BJ (cell line): ENCODE measurements at regions not wholly inside any gene's neighbourhood (a gene's known extent, or its start where the extent isn't known, plus 50 kb on each side); places are given as distances from the start of the nearest gene placed in this dataset.

ENCODE experiments used
- CTCF ChIA-PET: fragments of 350-600 bp; formaldehyde crosslinking; extraction: SDS; loops from one replicate; lab custom pipeline; 2021; ENCODE audit warnings: antibody characterized with exemption, inconsistent platforms; lab: Yijun Ruan, JAX
- POLR2A ChIA-PET: fragments of 300-600 bp; sonication (Branson Sonifier 250); formaldehyde crosslinking; extraction: SDS; loops from one replicate; lab custom pipeline; 2021; ENCODE audit warnings: antibody characterized with exemption; lab: Charles Lee
- DNase-seq: peaks from one replicate; pipeline ENCODE4 v3.0.0-alpha.2; 2011; ENCODE audit warnings: low read depth
- H3K27me3 ChIP-seq: 2 replicates; pipeline ENCODE4 v1.6.0; 2011; ENCODE audit warnings: low read length; ENCODE audit not compliant: control insufficient read depth, insufficient read depth
- H3K36me3 ChIP-seq: 2 replicates; pipeline ENCODE4 v1.5.1; 2011; ENCODE audit warnings: low read length; ENCODE audit not compliant: control insufficient read depth, insufficient read depth
- H3K4me3 ChIP-seq: 2 replicates; pipeline ENCODE4 v1.5.1; 2011; ENCODE audit warnings: low read depth, mild to moderate bottlenecking, control low read depth, low read length
- TF ChIP-seq, protein P1 (sequence below): IDR thresholded peaks from 2 replicates; pipeline ENCODE4 v1.5.1; 2011; ENCODE audit warnings: low read depth, mild to moderate bottlenecking, control low read depth, inconsistent platforms, low read length, moderate library complexity; ENCODE audit not compliant: insufficient read depth

- ChIA-PET POLR2A (no interaction called here), CTCF (interaction anchor here (0.7 to 1.5 kb wide), 2 partner anchors 11 to 25 kb away, joined by 3 read pairs; no protein-coding TSS in a partner anchor)
- no peaks in the 10 kb centered on the region for H3K27me3 ChIP-seq
- TF ChIP-seq, protein P1, sequence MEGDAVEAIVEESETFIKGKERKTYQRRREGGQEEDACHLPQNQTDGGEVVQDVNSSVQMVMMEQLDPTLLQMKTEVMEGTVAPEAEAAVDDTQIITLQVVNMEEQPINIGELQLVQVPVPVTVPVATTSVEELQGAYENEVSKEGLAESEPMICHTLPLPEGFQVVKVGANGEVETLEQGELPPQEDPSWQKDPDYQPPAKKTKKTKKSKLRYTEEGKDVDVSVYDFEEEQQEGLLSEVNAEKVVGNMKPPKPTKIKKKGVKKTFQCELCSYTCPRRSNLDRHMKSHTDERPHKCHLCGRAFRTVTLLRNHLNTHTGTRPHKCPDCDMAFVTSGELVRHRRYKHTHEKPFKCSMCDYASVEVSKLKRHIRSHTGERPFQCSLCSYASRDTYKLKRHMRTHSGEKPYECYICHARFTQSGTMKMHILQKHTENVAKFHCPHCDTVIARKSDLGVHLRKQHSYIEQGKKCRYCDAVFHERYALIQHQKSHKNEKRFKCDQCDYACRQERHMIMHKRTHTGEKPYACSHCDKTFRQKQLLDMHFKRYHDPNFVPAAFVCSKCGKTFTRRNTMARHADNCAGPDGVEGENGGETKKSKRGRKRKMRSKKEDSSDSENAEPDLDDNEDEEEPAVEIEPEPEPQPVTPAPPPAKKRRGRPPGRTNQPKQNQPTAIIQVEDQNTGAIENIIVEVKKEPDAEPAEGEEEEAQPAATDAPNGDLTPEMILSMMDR, result no peak
- DNase-seq, result no peak
- no peak overlapping the region for H3K4me3 ChIP-seq
- no peaks in the 10 kb centered on the region for H3K36me3 ChIP-seq
Observed at GRCh38 chr7:25664593-25664992, 436.3 kb upstream of the NPVF start.

DNA sequence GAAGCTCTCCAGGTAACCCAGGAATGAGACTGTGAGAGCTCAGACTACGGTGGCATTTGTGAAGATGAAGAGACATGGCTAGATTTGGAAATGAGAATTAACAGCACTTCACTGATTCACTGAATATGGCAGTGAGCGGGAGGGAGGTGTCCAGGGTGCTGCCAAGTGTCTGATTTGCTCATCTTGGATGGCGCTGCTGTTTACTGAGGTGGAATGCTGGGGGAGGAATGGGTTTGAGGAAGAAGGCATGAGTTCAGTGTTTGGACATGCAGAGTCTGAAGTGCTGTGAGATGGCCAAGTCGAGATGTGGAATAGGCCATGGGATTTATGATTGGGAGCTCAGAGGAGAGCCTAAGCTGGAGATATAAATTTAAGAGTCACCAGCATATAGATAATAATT, 437.1 kb upstream of the NPVF start:
- no peaks in the 10 kb centered on the region for H3K27me3 ChIP-seq
- H3K36me3 ChIP-seq, result no peaks in the 10 kb centered on the region
- DNase-seq, result no peak
- TF ChIP-seq, protein P1, result no peak
- ChIA-PET POLR2A (no interaction called here), CTCF (interaction anchor here (0.9 to 1.5 kb wide), 2 partner anchors 12 to 24 kb away, joined by 3 read pairs; no protein-coding TSS in a partner anchor)
- no peak overlapping the region for H3K4me3 ChIP-seq

DNA sequence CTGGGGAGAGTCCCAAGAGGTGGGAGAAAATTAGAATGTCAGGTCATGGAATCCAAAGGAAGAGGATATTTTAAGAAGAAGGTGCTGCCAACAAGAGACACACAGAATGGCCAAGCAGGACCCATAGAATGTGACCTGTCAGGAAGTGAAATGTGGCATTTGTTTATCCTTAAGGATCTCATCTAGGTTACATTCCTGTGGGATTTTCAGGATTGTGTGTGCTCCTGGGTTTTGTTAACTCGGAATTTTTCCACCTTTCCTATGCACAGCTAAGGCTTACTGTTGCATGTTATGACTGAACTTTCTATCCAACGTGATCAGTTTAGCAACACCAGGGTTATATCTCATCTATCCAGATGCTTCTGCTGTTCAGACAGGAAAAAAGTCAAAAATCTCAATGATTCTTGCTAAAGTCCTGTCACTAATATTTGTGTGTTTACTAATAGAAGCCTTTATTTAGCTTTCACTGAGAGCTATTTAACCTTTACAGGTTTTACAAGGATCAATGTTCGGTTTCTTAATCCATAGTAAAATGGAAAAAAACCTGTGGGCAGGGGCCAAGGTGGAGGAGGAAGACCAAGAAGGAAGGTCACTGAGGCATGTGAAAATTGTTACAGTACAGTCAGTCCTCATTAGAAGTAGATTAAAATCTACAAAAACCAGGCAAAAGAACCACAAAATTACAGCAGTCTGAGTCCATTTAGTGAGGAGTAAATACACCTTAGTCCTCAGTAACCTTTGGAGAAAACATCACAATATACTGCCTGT, 437.8 kb upstream of the NPVF start:
- H3K36me3 ChIP-seq, result no peaks in the 10 kb centered on the region
- no peak overlapping the region for H3K4me3 ChIP-seq
- TF ChIP-seq, protein P1, result no peak
- H3K27me3 ChIP-seq, result no peaks in the 10 kb centered on the region
- ChIA-PET POLR2A (no interaction called here), CTCF (interaction anchor here (0.9 to 1.5 kb wide), 2 partner anchors 13 to 23 kb away, joined by 3 read pairs; no protein-coding TSS in a partner anchor)
- no peak for DNase-seq

DNA sequence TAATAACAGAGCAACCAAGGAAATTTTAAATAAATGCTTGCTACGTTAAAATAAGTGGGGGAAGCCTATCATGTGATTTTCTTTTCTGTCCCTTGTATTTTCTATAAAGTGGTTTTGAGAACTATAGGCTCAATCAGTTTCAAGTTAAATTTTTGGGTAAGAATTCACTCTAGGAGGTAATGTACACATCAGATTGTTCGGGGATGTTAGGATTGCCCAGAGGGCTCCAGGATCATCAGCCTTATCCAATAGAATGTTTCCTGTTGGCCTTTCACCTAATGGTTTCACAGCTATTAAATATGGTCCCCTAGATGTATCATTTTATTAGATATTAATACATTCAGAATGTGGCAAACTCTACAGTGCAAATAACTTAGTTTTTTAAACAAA, 438.4 kb upstream of the NPVF start:
- H3K27me3 ChIP-seq, result no peaks in the 10 kb centered on the region
- TF ChIP-seq, protein P1, result no peak
- no peak overlapping the region for H3K4me3 ChIP-seq
- no peaks in the 10 kb centered on the region for H3K36me3 ChIP-seq
- DNase-seq, result no peak
- CTCF ChIA-PET, result no interaction called here
- POLR2A ChIA-PET, result no interaction called here

GRCh38 chr7:25669281-25669781, 441.0 kb upstream of the NPVF start:
- Histone ChIP-seq H3K27me3 (no peaks in the 10 kb centered on the region), H3K4me3 (no peak overlapping the region), H3K36me3 (no peaks in the 10 kb centered on the region)
- no peak for DNase-seq
- CTCF ChIA-PET, result no interaction called here
- POLR2A ChIA-PET, result no interaction called here
- TF ChIP-seq, protein P1, result no peak
